WTC11 (cell line): ENCODE measurements at regions not wholly inside any gene's neighbourhood (a gene's known extent, or its start where the extent isn't known, plus 50 kb on each side); places are given as distances from the start of the nearest gene placed in this dataset.

ENCODE experiments used
- ATAC-seq: fragments of 200-7000 bp; cut with Tn5 transposase; 2 replicates; pipeline ENCODE4 v1.10.0; 2021; ENCODE audit warnings: mild to moderate bottlenecking, moderate library complexity
- CTCF ChIA-PET: fragments of 300-600 bp; sonication (Branson Sonifier 250); formaldehyde crosslinking; loops from one replicate; lab custom pipeline; 2021; ENCODE audit warnings: antibody characterized with exemption; lab: Charles Lee
- POLR2A ChIA-PET: fragments of 350-600 bp; sonication (Branson Sonifier 250); formaldehyde crosslinking; loops from one replicate; lab custom pipeline; 2021; ENCODE audit warnings: antibody characterized with exemption; lab: Charles Lee
- DNase-seq: peaks from one replicate; pipeline ENCODE4 v3.0.0; 2021; ENCODE audit warnings: low spot score
- H3K27ac Mint-ChIP-seq: 2 replicates; pipeline ENCODE4 v1.8.0; 2021; ENCODE audit warnings: mixed read lengths
- H3K27me3 Mint-ChIP-seq: 2 replicates; pipeline ENCODE4 v1.8.0; 2021; ENCODE audit warnings: low read depth, mild to moderate bottlenecking, moderate library complexity, mixed read lengths
- H3K36me3 Mint-ChIP-seq: 2 replicates; pipeline ENCODE4 v1.8.0; 2021; ENCODE audit warnings: mixed read lengths
- H3K4me1 Mint-ChIP-seq: 2 replicates; pipeline ENCODE4 v1.8.0; 2022; ENCODE audit warnings: mixed read lengths
- H3K4me3 Mint-ChIP-seq: 2 replicates; pipeline ENCODE4 v1.8.0; 2021; ENCODE audit warnings: mild to moderate bottlenecking, moderate library complexity, mixed read lengths
- H3K9me3 Mint-ChIP-seq: 2 replicates; pipeline ENCODE4 v1.8.0; 2021; ENCODE audit warnings: mixed read lengths
- AR ChIP-seq: fragments of 250-450 bp; sonication (Bioruptor Pico); IDR thresholded peaks from 2 replicates; pipeline ENCODE4 v1.9.0; 2021; ENCODE audit warnings: mild to moderate bottlenecking
- ARID4B ChIP-seq: sonication (generic); formaldehyde crosslinking; IDR thresholded peaks from 2 replicates; pipeline ENCODE4 v1.8.0; 2023; ENCODE audit warnings: missing genetic modification reagents, mild to moderate bottlenecking, borderline replicate concordance
- ATF2 ChIP-seq: sonication (generic); formaldehyde crosslinking; IDR thresholded peaks from 2 replicates; pipeline ENCODE4 v1.8.1; 2022; ENCODE audit warnings: low read depth, missing genetic modification reagents, borderline replicate concordance
- CBFB ChIP-seq: sonication (generic); formaldehyde crosslinking; IDR thresholded peaks from 2 replicates; pipeline ENCODE4 v1.8.1; 2022; ENCODE audit warnings: mild to moderate bottlenecking, low read depth, missing genetic modification reagents
- EMX1 ChIP-seq: fragments of 250-450 bp; sonication (Bioruptor Pico); IDR thresholded peaks from 2 replicates; pipeline ENCODE4 v1.8.0; 2021; ENCODE audit warnings: mild to moderate bottlenecking
- FOXK1 ChIP-seq: sonication (generic); formaldehyde crosslinking; IDR thresholded peaks from 2 replicates; pipeline ENCODE4 v1.8.0; 2022; ENCODE audit warnings: mild to moderate bottlenecking, moderate library complexity, missing genetic modification reagents
- HMGXB4 ChIP-seq: sonication (generic); formaldehyde crosslinking; IDR thresholded peaks from 2 replicates; pipeline ENCODE4 v1.8.1; 2023; ENCODE audit warnings: mild to moderate bottlenecking, moderate library complexity, missing genetic modification reagents
- NFYB ChIP-seq: sonication (generic); formaldehyde crosslinking; conservative IDR thresholded peaks from 2 replicates; pipeline ENCODE4 v1.8.0; 2022; ENCODE audit warnings: low read depth, missing genetic modification reagents
- OVOL2 ChIP-seq: fragments of 250-450 bp; sonication (Bioruptor Pico); IDR thresholded peaks from 2 replicates; pipeline ENCODE4 v1.9.0; 2021; ENCODE audit warnings: mild to moderate bottlenecking, borderline replicate concordance
- RORB ChIP-seq: fragments of 250-450 bp; sonication (Bioruptor Pico); IDR thresholded peaks from 2 replicates; pipeline ENCODE4 v1.9.0; 2021; ENCODE audit warnings: mild to moderate bottlenecking
- TF ChIP-seq, protein P1 (sequence below): sonication (generic); formaldehyde crosslinking; conservative IDR thresholded peaks from 2 replicates; pipeline ENCODE4 v1.8.1; 2023; ENCODE audit warnings: mild to moderate bottlenecking, low read depth, missing genetic modification reagents, moderate library complexity
- TF ChIP-seq, protein P2 (sequence below): sonication (generic); formaldehyde crosslinking; IDR thresholded peaks from 2 replicates; pipeline ENCODE4 v1.8.0; 2022; ENCODE audit warnings: mild to moderate bottlenecking, missing genetic modification reagents

DNA sequence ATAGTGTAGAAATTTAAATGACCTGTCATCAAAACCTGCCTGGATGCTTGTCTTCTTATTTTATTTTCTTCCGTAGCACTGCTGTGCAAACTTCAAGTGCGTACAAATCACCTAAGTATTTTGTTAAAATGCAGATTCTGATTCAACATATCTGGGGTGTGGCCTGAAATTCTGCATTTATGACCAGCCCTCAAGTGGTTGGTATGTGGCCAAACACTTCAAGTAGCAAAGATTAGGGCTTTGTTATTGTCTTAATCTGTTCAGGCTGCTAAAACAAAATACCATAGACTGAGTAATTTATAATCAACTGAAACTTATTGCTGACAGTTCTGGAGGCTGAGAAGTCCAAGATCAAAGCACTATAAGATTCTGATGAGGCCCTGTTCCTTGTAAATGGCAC, 97.6 kb upstream of the LRRC3B start (continued):
- TF ChIP-seq, protein P1, sequence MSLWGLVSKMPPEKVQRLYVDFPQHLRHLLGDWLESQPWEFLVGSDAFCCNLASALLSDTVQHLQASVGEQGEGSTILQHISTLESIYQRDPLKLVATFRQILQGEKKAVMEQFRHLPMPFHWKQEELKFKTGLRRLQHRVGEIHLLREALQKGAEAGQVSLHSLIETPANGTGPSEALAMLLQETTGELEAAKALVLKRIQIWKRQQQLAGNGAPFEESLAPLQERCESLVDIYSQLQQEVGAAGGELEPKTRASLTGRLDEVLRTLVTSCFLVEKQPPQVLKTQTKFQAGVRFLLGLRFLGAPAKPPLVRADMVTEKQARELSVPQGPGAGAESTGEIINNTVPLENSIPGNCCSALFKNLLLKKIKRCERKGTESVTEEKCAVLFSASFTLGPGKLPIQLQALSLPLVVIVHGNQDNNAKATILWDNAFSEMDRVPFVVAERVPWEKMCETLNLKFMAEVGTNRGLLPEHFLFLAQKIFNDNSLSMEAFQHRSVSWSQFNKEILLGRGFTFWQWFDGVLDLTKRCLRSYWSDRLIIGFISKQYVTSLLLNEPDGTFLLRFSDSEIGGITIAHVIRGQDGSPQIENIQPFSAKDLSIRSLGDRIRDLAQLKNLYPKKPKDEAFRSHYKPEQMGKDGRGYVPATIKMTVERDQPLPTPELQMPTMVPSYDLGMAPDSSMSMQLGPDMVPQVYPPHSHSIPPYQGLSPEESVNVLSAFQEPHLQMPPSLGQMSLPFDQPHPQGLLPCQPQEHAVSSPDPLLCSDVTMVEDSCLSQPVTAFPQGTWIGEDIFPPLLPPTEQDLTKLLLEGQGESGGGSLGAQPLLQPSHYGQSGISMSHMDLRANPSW (CRISPR knock-in tag) = no peak
- TF ChIP-seq EMX1 (no peak), OVOL2 (no peak)

DNA sequence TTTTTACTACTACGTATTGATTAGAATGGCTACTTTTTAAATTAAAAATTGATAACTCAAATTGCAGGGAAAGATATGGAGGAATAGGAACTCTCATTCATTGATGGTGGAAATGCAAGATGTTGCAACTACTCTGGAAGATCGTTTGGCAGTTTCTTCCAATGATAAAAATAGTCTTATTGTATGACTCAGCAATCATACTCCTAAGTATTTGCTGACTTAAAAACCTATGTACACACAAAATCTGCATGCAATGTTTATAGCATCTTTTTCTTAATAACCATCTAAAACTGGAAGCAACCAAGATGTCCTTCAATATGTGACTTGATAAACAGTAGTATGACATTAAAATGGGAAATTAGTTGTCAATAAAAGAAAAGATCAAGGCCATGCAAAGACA, 87.4 kb upstream of the LRRC3B start:
- ChIA-PET POLR2A (no interaction called here), CTCF (no interaction called here)
- DNase-seq (no peak), ATAC-seq (no peak)
- no peaks in the 10 kb centered on the region for H3K4me1 Mint-ChIP-seq
- H3K36me3 Mint-ChIP-seq = no peaks in the 10 kb centered on the region; the same call in 1 of the 2 replicates
- no peak overlapping the region for H3K27ac Mint-ChIP-seq
- H3K9me3 Mint-ChIP-seq = peaks cover 13% of the 10 kb centered on the region
- no peak overlapping the region for H3K4me3 Mint-ChIP-seq
- TF ChIP-seq HMGXB4 (no peak), AR (CRISPR knock-in tag) (no peak)
- no peaks in the 10 kb centered on the region for H3K27me3 Mint-ChIP-seq

GRCh38 chr3:26536955-26537354, 85.6 kb upstream of the LRRC3B start:
- CTCF ChIA-PET = no interaction called here
- H3K27ac Mint-ChIP-seq = no peak overlapping the region
- H3K27me3 Mint-ChIP-seq = no peaks in the 10 kb centered on the region
- H3K9me3 Mint-ChIP-seq = no peaks in the 10 kb centered on the region; the same call in 1 of the 2 replicates
- POLR2A ChIA-PET = no interaction called here
- no peak for TF ChIP-seq FOXK1
- TF ChIP-seq CBFB (CRISPR knock-in tag) = no peak
- TF ChIP-seq, protein P2, sequence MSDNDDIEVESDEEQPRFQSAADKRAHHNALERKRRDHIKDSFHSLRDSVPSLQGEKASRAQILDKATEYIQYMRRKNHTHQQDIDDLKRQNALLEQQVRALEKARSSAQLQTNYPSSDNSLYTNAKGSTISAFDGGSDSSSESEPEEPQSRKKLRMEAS = no peak
- TF ChIP-seq ARID4B (CRISPR knock-in tag) = no peak
- no peak for TF ChIP-seq RORB (CRISPR knock-in tag)
- no peak for TF ChIP-seq ATF2 (CRISPR knock-in tag)
- TF ChIP-seq NFYB (CRISPR knock-in tag) = no peak
- H3K4me3 Mint-ChIP-seq = no peak overlapping the region
- no peak for ATAC-seq
- no peaks in the 10 kb centered on the region for H3K36me3 Mint-ChIP-seq
- H3K4me1 Mint-ChIP-seq = no peaks in the 10 kb centered on the region
- no peak for DNase-seq
